ENCODE measurements at regions not wholly inside any gene's neighbourhood (a gene's known extent, or its start where the extent isn't known, plus 50 kb on each side); places are given as distances from the start of the nearest gene placed in this dataset.

DNA sequence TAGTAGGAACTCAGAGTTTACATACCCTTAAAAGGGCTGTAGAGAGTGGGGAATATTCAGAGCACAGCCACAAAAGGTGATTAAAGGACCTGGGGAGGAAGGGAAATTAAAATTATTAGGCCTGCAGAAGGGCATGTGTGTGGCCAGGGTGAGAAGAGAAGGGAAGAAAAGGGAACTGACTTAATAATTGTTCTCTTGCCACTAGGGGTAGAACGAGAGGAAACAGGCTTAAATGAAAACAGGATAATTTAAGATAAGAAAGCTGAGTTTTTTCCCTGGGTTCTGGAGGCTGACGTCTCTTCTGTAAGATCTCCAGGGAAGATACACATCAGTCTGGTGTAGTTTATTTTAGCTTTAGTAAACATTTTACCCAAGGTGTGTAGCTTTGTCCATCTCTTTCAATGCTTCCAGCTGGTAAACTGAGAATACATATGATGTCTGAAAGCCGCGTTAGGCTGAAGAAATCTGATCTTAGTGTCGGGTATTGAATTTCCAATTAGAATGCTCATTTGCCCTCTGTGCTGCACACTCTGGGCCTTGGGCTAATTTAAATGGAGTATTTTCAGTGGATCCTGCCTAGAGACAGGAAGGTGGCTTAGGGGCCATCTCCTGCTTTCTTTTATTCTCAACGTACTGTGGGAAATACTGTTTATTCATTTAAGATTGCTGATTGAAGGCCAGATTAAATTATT is 416.8 kb downstream of the TMEM38B start:
- FAIRE-seq, result no peak
- BruUV-seq (replicated peaks), result no TSS peak
- dilution Hi-C loops (cut with MboI; ENCODE audit: extremely low pct_ligation_motif_present, low sequenced_read_pairs) (no loop called here), intact Hi-C loops (cut with micrococcal nuclease) (no loop called here)
- Histone ChIP-seq H3K4me1 (ENCODE audit: control insufficient read depth, extremely low read depth, insufficient read depth, low read length) (no peaks in the 10 kb centered on the region), H3K9me1 (replicated peaks; ENCODE audit: control insufficient read depth, extremely low read depth, insufficient read depth, low read length) (no peaks in the 10 kb centered on the region), H3K4me3 (replicated peaks in 1 of 3; ENCODE audit: insufficient read depth in 1 of 3, low read depth in 1 of 3, low read length in 3 of 3) (no peak overlapping the region), H3K9ac (replicated peaks; ENCODE audit: extremely low read depth, insufficient read depth, low read length) (no peak overlapping the region), H4K20me1 (replicated peaks; ENCODE audit: control insufficient read depth, extremely low read depth, insufficient read depth, low read length) (no peaks in the 10 kb centered on the region), H3K36me3 (ENCODE audit: control insufficient read depth in 2 of 2, extremely low read depth in 1 of 2, insufficient read depth in 2 of 2, low read length in 2 of 2) (no peaks in the 10 kb centered on the region), H3K27ac (ENCODE audit: insufficient read depth, low read depth, low read length) (no peak overlapping the region), H3K79me2 (ENCODE audit: control insufficient read depth, insufficient read depth, low read length) (no peaks in the 10 kb centered on the region), H3K9me3 (replicated peaks; ENCODE audit: control insufficient read depth, insufficient read depth, low read length) (no peaks in the 10 kb centered on the region), H2AFZ (ENCODE audit: low read depth, low read length) (no peak overlapping the region), H3K4me2 (ENCODE audit: insufficient read depth, low read length) (no peak overlapping the region), H3K27me3 (ENCODE audit: control insufficient read depth in 2 of 2, insufficient read depth in 2 of 2, low read length in 2 of 2) (no peaks in the 10 kb centered on the region)
- no peak for TF ChIP-seq JUN (IDR thresholded peaks at IDR 0.05; ENCODE audit: borderline replicate concordance, insufficient read depth, insufficient read length, low read depth)
- TF ChIP-seq GATA2 (IDR thresholded peaks at IDR 0.05; ENCODE audit: insufficient read depth, insufficient read length, low read depth, low read length), result no peak
- TF ChIP-seq, protein P1, sequence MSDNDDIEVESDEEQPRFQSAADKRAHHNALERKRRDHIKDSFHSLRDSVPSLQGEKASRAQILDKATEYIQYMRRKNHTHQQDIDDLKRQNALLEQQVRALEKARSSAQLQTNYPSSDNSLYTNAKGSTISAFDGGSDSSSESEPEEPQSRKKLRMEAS (IDR thresholded peaks at IDR 0.05; ENCODE audit: insufficient read depth, insufficient read length), result no peak
- TF ChIP-seq POLR2AphosphoS5 (IDR thresholded peaks at IDR 0.05; ENCODE audit: insufficient read depth, low read depth, low read length), result no peak
- no peak for TF ChIP-seq POLR2A (IDR thresholded peaks at IDR 0.05; ENCODE audit: low read depth, low read length)
- TF ChIP-seq FOS (IDR thresholded peaks at IDR 0.05; ENCODE audit: borderline replicate concordance, insufficient read depth, low read length), result no peak
- no peak for DNase-seq (ENCODE audit: low read depth, low spot score)
- CTCF ChIA-PET, result no interaction called here
- POLR2A ChIA-PET, result no interaction called here

DNA sequence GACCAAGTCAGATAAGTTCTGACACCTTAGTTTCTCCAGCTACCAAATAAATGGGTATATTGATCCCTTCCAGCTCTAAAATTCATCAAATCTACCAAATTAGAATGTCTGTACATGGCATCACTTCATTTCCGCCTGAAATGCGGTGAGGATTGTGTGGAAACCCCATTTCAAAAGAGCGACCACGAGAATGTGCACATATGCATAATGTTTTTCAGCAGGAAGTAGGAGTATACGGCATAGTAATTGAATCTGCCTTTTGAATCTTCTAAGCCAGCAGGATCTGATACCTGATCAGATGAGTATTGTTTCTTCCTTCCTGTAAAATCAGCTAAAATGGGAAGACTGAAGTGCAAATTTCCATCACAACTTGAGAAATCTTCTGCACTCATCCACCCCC is 418.6 kb downstream of the TMEM38B start:
- Histone ChIP-seq H3K9ac (replicated peaks; ENCODE audit: extremely low read depth, insufficient read depth, low read length) (no peak overlapping the region), H3K79me2 (ENCODE audit: control insufficient read depth, insufficient read depth, low read length) (no peaks in the 10 kb centered on the region), H3K27ac (ENCODE audit: insufficient read depth, low read depth, low read length) (no peak overlapping the region), H3K4me3 (replicated peaks in 1 of 3; ENCODE audit: insufficient read depth in 1 of 3, low read depth in 1 of 3, low read length in 3 of 3) (no peak overlapping the region), H3K36me3 (ENCODE audit: control insufficient read depth in 2 of 2, extremely low read depth in 1 of 2, insufficient read depth in 2 of 2, low read length in 2 of 2) (no peaks in the 10 kb centered on the region), H4K20me1 (replicated peaks; ENCODE audit: control insufficient read depth, extremely low read depth, insufficient read depth, low read length) (no peaks in the 10 kb centered on the region), H3K4me2 (ENCODE audit: insufficient read depth, low read length) (no peak overlapping the region), H3K4me1 (ENCODE audit: control insufficient read depth, extremely low read depth, insufficient read depth, low read length) (no peaks in the 10 kb centered on the region), H3K27me3 (ENCODE audit: control insufficient read depth in 2 of 2, insufficient read depth in 2 of 2, low read length in 2 of 2) (no peaks in the 10 kb centered on the region), H2AFZ (ENCODE audit: low read depth, low read length) (no peak overlapping the region), H3K9me1 (replicated peaks; ENCODE audit: control insufficient read depth, extremely low read depth, insufficient read depth, low read length) (no peaks in the 10 kb centered on the region), H3K9me3 (replicated peaks; ENCODE audit: control insufficient read depth, insufficient read depth, low read length) (no peaks in the 10 kb centered on the region)
- FAIRE-seq, result no peak
- CTCF ChIA-PET, result no interaction called here
- dilution Hi-C loops (cut with MboI; ENCODE audit: extremely low pct_ligation_motif_present, low sequenced_read_pairs), result no loop called here
- POLR2A ChIA-PET, result no interaction called here
- intact Hi-C loops (cut with micrococcal nuclease), result no loop called here
- no TSS peak for BruUV-seq (replicated peaks)
- TF ChIP-seq JUN (IDR thresholded peaks at IDR 0.05; ENCODE audit: borderline replicate concordance, insufficient read depth, insufficient read length, low read depth) (no peak), POLR2A (IDR thresholded peaks at IDR 0.05; ENCODE audit: low read depth, low read length) (no peak), EZH2 (IDR thresholded peaks at IDR 0.05; ENCODE audit: borderline replicate concordance, low read depth, low read length, severe bottlenecking) (no peak), POLR2AphosphoS5 (IDR thresholded peaks at IDR 0.05; ENCODE audit: insufficient read depth, low read depth, low read length) (no peak), GATA2 (IDR thresholded peaks at IDR 0.05; ENCODE audit: insufficient read depth, insufficient read length, low read depth, low read length) (no peak), MYC (IDR thresholded peaks at IDR 0.05; ENCODE audit: low read depth, low read length) (no peak), FOS (IDR thresholded peaks at IDR 0.05; ENCODE audit: borderline replicate concordance, insufficient read depth, low read length) (no peak)
- TF ChIP-seq, protein P2, sequence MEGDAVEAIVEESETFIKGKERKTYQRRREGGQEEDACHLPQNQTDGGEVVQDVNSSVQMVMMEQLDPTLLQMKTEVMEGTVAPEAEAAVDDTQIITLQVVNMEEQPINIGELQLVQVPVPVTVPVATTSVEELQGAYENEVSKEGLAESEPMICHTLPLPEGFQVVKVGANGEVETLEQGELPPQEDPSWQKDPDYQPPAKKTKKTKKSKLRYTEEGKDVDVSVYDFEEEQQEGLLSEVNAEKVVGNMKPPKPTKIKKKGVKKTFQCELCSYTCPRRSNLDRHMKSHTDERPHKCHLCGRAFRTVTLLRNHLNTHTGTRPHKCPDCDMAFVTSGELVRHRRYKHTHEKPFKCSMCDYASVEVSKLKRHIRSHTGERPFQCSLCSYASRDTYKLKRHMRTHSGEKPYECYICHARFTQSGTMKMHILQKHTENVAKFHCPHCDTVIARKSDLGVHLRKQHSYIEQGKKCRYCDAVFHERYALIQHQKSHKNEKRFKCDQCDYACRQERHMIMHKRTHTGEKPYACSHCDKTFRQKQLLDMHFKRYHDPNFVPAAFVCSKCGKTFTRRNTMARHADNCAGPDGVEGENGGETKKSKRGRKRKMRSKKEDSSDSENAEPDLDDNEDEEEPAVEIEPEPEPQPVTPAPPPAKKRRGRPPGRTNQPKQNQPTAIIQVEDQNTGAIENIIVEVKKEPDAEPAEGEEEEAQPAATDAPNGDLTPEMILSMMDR (IDR thresholded peaks at IDR 0.05; ENCODE audit: extremely low read depth in 1 of 2, insufficient read depth in 1 of 2, low read depth in 1 of 2, low read length in 2 of 2), result no peak
- TF ChIP-seq, protein P1 (IDR thresholded peaks at IDR 0.05; ENCODE audit: insufficient read depth, insufficient read length), result no peak
- DNase-seq (ENCODE audit: low read depth, low spot score), result no peak
